Upper lobe of right lung (tissue), 1 donor: ENCODE measurements at regions not wholly inside any gene's neighbourhood (a gene's known extent, or its start where the extent isn't known, plus 50 kb on each side); places are given as distances from the start of the nearest gene placed in this dataset.
A peak's percentile ranks its signal among the peaks of the same experiment; 100 is the strongest.

Experiments
- ATAC-seq: fragments of 200-7000 bp; cut with Tn5 transposase; one replicate; pipeline ENCODE4 v1.9.1; 2020; ENCODE audit warnings: mild to moderate bottlenecking, moderate library complexity
- DNase-seq: peaks from one replicate; pipeline ENCODE4 v3.0.0-alpha.2; 2020
- H3K27ac ChIP-seq: fragments of 200-600 bp; one replicate; pipeline ENCODE4 v1.8.0; 2022
- H3K27me3 ChIP-seq: fragments of 200-600 bp; one replicate; pipeline ENCODE4 v1.8.0; 2022; ENCODE audit warnings: mild to moderate bottlenecking
- H3K36me3 ChIP-seq: fragments of 200-600 bp; one replicate; pipeline ENCODE4 v1.8.0; 2022
- H3K4me1 ChIP-seq: fragments of 200-600 bp; one replicate; pipeline ENCODE4 v1.8.0; 2022
- H3K4me3 ChIP-seq: fragments of 200-600 bp; one replicate; pipeline ENCODE4 v1.8.0; 2022; ENCODE audit warnings: mild to moderate bottlenecking
- H3K9me3 ChIP-seq: fragments of 200-600 bp; one replicate; pipeline ENCODE4 v1.8.0; 2022
- intact Hi-C: fragments of 100-400 bp; cut with DNase I; formaldehyde crosslinking; loops from one replicate; pipeline ENCODE4 v1.11.0; 2022
- TF ChIP-seq, protein P1 (sequence below): fragments of 200-600 bp; IDR thresholded peaks from one replicate; pipeline ENCODE4 v1.8.0; 2022; ENCODE audit warnings: antibody characterized with exemption
- donor health status: DM: no; HTN: yes; CAD: no; lungs with severe emphysema.

DNA sequence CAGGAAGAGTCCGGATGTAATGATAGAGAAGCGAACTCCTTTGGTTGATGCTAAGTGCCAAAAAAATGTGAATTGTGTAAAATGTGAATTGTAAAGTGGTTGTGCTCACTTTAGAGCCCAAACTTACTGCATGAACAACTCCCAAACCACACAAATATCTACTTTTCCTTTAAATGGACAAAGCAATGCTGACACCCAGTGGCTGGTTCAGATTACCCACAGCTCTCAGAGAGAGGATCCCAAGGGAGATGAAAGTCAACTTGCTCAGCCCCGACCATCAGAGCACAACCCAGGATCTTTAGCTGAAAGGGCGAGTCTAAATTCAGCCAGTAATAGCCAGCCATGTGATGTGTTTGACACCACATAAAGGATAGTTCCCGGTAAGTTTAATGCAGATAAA is 133.7 kb downstream of the NMUR2 start:
- ATAC-seq (no peak), DNase-seq (no peak)
- Histone ChIP-seq H3K4me1 (no peaks in the 10 kb centered on the region), H3K36me3 (no peaks in the 10 kb centered on the region), H3K4me3 (no peak overlapping the region), H3K27ac (no peak overlapping the region), H3K9me3 (no peaks in the 10 kb centered on the region), H3K27me3 (no peaks in the 10 kb centered on the region)
- TF ChIP-seq, protein P1, sequence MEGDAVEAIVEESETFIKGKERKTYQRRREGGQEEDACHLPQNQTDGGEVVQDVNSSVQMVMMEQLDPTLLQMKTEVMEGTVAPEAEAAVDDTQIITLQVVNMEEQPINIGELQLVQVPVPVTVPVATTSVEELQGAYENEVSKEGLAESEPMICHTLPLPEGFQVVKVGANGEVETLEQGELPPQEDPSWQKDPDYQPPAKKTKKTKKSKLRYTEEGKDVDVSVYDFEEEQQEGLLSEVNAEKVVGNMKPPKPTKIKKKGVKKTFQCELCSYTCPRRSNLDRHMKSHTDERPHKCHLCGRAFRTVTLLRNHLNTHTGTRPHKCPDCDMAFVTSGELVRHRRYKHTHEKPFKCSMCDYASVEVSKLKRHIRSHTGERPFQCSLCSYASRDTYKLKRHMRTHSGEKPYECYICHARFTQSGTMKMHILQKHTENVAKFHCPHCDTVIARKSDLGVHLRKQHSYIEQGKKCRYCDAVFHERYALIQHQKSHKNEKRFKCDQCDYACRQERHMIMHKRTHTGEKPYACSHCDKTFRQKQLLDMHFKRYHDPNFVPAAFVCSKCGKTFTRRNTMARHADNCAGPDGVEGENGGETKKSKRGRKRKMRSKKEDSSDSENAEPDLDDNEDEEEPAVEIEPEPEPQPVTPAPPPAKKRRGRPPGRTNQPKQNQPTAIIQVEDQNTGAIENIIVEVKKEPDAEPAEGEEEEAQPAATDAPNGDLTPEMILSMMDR: peak; percentile 28
- intact Hi-C loops: no loop called here

DNA sequence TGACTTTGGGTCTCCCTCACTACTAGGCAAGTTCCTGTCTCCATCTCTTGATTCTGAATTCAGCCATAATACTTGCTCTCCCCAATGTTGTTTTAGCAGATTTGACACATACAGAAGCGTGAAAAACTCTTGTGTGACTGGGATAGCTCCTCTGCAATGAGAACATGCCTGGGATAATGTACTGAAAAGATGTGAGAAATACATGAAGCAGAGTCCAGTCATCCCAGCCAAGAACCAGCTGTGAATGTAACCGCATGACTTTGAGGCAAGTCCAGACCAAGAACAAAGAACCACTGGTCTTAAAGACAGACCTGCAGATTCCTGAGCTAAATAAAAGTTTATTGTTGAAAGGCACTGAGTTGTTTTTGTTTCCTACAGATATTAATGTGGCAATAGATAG is 135.0 kb downstream of the NMUR2 start:
- H3K36me3 ChIP-seq: no peaks in the 10 kb centered on the region
- intact Hi-C loops: no loop called here
- TF ChIP-seq, protein P1: no peak
- H3K4me1 ChIP-seq: no peaks in the 10 kb centered on the region
- no peak for ATAC-seq
- H3K4me3 ChIP-seq: no peak overlapping the region
- no peak overlapping the region for H3K27ac ChIP-seq
- no peak for DNase-seq
- no peaks in the 10 kb centered on the region for H3K9me3 ChIP-seq
- no peaks in the 10 kb centered on the region for H3K27me3 ChIP-seq

DNA sequence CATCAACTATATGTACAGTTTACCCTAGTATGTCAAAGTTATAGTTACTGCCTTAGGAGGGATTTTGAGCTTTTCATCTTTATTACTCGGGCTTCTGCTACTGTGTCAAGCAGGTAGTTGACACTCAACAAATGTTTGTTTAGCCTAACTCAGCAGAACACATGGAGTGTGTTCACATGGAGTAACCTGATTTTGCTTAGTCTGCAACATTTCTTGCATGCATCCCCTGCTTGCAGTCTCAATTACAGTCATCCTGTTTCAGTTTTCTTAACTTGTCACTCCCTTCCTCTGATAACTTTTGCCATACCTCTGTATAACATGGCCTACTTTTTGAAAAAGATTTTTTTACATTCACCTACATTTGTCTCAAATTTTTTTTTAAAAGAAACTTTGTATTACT is 135.5 kb downstream of the NMUR2 start:
- no peak for DNase-seq
- H3K9me3 ChIP-seq: no peaks in the 10 kb centered on the region
- H3K36me3 ChIP-seq: no peaks in the 10 kb centered on the region
- ATAC-seq: no peak
- no peaks in the 10 kb centered on the region for H3K4me1 ChIP-seq
- H3K27me3 ChIP-seq: no peaks in the 10 kb centered on the region
- TF ChIP-seq, protein P1: no peak
- no peak overlapping the region for H3K27ac ChIP-seq
- intact Hi-C loops: no loop called here
- no peak overlapping the region for H3K4me3 ChIP-seq

DNA sequence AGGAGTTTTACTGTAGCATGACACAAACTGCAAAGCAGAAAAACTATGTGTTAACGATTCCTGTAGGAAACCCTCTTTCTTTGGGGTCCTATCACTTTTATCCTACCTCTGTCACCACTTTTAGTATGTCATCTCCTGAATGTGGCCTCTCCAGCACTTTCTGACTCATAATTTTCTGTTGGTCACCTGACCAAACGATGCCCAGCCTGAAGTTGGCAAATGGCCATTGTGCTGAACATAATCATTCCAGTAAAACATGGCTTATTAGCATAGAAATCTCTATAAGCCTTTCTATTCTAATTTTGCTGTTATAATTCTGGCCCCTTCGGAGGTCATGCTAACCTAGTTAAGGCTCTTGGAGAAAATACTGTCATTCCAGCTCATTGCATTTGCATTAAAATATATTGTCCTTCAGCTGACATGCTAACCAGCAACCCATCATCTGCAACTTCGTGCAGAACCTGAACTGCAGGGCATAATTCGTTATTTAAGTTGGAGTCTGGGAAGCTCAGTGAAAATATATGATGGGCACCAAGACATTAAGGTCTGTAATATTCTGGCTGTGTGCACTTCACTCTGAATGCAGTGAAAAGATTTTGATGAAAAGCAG is 140.3 kb downstream of the NMUR2 start:
- ATAC-seq (no peak), DNase-seq (no peak)
- Histone ChIP-seq H3K27ac (no peak overlapping the region), H3K36me3 (no peaks in the 10 kb centered on the region), H3K9me3 (no peaks in the 10 kb centered on the region), H3K27me3 (no peaks in the 10 kb centered on the region), H3K4me3 (no peak overlapping the region), H3K4me1 (no peaks in the 10 kb centered on the region)
- intact Hi-C loops: no loop called here
- TF ChIP-seq, protein P1: no peak

DNA sequence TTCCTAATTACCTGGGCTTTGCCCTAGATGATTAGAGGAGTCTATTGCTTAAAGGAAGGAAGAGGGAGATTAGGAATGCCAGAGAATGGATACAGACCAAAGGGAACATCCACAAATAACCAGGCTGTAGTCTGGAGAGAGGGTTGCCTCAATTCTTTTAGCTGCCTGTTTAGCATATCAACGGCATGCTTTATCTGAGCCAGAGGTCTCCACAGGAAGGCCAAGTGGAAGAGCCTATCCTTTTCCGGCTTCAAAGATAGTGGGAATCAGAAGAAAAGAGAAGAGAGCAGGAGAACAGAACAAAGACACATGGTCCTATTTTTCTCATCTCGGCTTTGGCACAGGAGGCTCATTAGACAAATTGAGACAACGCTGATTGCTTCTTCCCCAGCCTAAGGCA is 142.4 kb downstream of the NMUR2 start:
- TF ChIP-seq, protein P1: no peak
- Histone ChIP-seq H3K9me3 (no peaks in the 10 kb centered on the region), H3K27ac (no peak overlapping the region), H3K4me3 (no peak overlapping the region), H3K27me3 (no peaks in the 10 kb centered on the region), H3K4me1 (no peaks in the 10 kb centered on the region), H3K36me3 (no peaks in the 10 kb centered on the region)
- ATAC-seq (no peak), DNase-seq (no peak)
- intact Hi-C loops: no loop called here

DNA sequence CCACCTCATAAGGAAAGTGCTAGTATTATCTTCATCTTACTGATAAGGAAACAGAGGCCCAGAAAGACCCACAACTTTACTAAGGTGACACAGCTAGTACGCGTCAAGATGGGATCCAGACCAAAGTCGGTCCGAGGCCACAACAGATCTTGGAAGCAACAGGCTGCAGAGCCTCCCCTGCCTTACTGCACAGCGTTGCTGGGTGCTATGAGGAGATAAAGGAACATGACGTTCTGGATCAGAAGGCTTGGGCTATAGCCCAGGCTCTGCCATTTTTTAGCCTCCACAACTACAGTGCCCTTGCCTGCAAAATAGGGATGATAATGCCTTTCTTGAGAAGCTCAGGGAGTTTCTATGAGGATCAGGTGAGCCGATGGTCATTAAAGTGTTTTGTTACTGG is 144.1 kb downstream of the NMUR2 start:
- no peaks in the 10 kb centered on the region for H3K27me3 ChIP-seq
- H3K4me3 ChIP-seq: no peak overlapping the region
- no peak overlapping the region for H3K27ac ChIP-seq
- intact Hi-C loops: no loop called here
- H3K9me3 ChIP-seq: no peaks in the 10 kb centered on the region
- H3K4me1 ChIP-seq: no peaks in the 10 kb centered on the region
- DNase-seq: no peak
- TF ChIP-seq, protein P1: no peak
- no peak for ATAC-seq
- H3K36me3 ChIP-seq: no peaks in the 10 kb centered on the region
